K562 (cell line): ENCODE measurements at regions not wholly inside any gene's neighbourhood (a gene's known extent, or its start where the extent isn't known, plus 50 kb on each side); places are given as distances from the start of the nearest gene placed in this dataset.

ENCODE experiments used
- ATAC-seq: fragments of 200-7000 bp; cut with Tn5 transposase; 3 replicates; pipeline ENCODE4 v1.9.1; 2020; ENCODE audit warnings: moderate library complexity
- BruUV-seq: library from RNA; stranded (reverse); fragments of 400-500 nt; replicated peaks from 2 replicates; lab custom pipeline; 2021; lab: Mats Ljungman, UMichigan
- CTCF ChIA-PET: fragments of 300-600 bp; formaldehyde crosslinking; extraction: SDS; loops from one replicate; lab custom pipeline; 2021; ENCODE audit warnings: low intra/inter-chr PET ratio; lab: Yijun Ruan, JAX
- POLR2A ChIA-PET: fragments of 300-600, 350-650 bp; sonication (Branson Sonifier 250); formaldehyde crosslinking; extraction: SDS; loops from one replicate; lab custom pipeline; 2021; ENCODE audit warnings: antibody characterized with exemption, inconsistent platforms; lab: Yijun Ruan, JAX
- DNase-seq, 4 experiments: peaks; one replicate each; pipeline versions ENCODE4 v3.0.0 to v3.0.0-alpha.2; 2011 to 2018; ENCODE audit warnings: low spot score in 3 of 4, mixed read lengths in 3 of 4; ENCODE audit errors: extremely low read depth in 1 of 4
- FAIRE-seq: peaks from 2 replicates; lab custom pipeline; 2011; peaks lifted over from hg19 to GRCh38; lab: Jason Lieb, UNC
- H2AFZ ChIP-seq: 2 replicates; pipeline ENCODE4 v1.6.0; 2011; ENCODE audit warnings: low read depth, low read length, control low read depth, inconsistent platforms
- H3K27ac ChIP-seq: fragments of 200-600 bp; 3 replicates; pipeline ENCODE4 v1.8.0; 2011; ENCODE audit warnings: low read depth, mild to moderate bottlenecking, control low read depth, inconsistent platforms, low read length, moderate library complexity, mixed read lengths; ENCODE audit errors: extremely low read depth
- H3K27me3 ChIP-seq, 2 experiments: fragments of 300-600 bp in 1 of 2; 2 replicates in 1 of 2; 3 replicates in 1 of 2; pipeline versions ENCODE4 v1.6.0 to v1.8.0; 2011; ENCODE audit warnings: inconsistent platforms in 2 of 2, low read length in 2 of 2, mild to moderate bottlenecking in 1 of 2, mixed read lengths in 1 of 2, moderate library complexity in 1 of 2; ENCODE audit not compliant: control insufficient read depth in 2 of 2, insufficient read depth in 2 of 2
- H3K36me3 ChIP-seq: fragments of 300-600 bp; 3 replicates; pipeline ENCODE4 v1.8.0; 2011; ENCODE audit warnings: mild to moderate bottlenecking, low read length, inconsistent platforms; ENCODE audit not compliant: control insufficient read depth, insufficient read depth
- H3K4me1 ChIP-seq, 2 experiments: fragments of 200-600 bp in 1 of 2; replicated peaks in 1 of 2; 2 replicates in 1 of 2; 3 replicates in 1 of 2; pipeline versions ENCODE4 v1.5.1 to v1.8.0; 2011; ENCODE audit warnings: inconsistent platforms in 2 of 2, low read length in 2 of 2, mild to moderate bottlenecking in 1 of 2, mixed read lengths in 1 of 2, moderate library complexity in 1 of 2; ENCODE audit not compliant: control insufficient read depth in 2 of 2, insufficient read depth in 2 of 2
- H3K4me2 ChIP-seq: 2 replicates; pipeline ENCODE4 v1.6.1; 2011; ENCODE audit warnings: low read length, control low read depth, inconsistent platforms, mixed read lengths; ENCODE audit not compliant: insufficient read depth
- H3K4me3 ChIP-seq: fragments of 200-600 bp; sonication (generic), shearing (Covaris generic); 2 replicates; pipeline ENCODE4 v1.5.1; 2016; ENCODE audit warnings: control low read depth, inconsistent platforms
- H3K79me2 ChIP-seq: fragments of 200-600 bp; 3 replicates; pipeline ENCODE4 v1.8.0; 2011; ENCODE audit warnings: low read length, inconsistent platforms; ENCODE audit not compliant: control insufficient read depth, insufficient read depth
- H3K9ac ChIP-seq, 2 experiments: 2 replicates each; pipeline versions ENCODE4 v1.6.0 to v1.6.1; 2011; ENCODE audit warnings: low read depth in 2 of 2, low read length in 2 of 2, control low read depth in 1 of 2, inconsistent platforms in 1 of 2, mild to moderate bottlenecking in 1 of 2, mixed read lengths in 1 of 2; ENCODE audit not compliant: insufficient read depth in 1 of 2
- H3K9me1 ChIP-seq: one replicate; pipeline ENCODE4 v1.6.0; 2011; ENCODE audit warnings: inconsistent platforms, mild to moderate bottlenecking, low read length, moderate library complexity; ENCODE audit not compliant: control insufficient read depth, insufficient read depth
- H3K9me3 ChIP-seq: replicated peaks from 2 replicates; pipeline ENCODE4 v1.5.1; 2011; ENCODE audit warnings: low read depth, low read length, inconsistent platforms; ENCODE audit not compliant: control insufficient read depth, insufficient read depth
- H4K20me1 ChIP-seq: replicated peaks from 2 replicates; pipeline ENCODE4 v1.6.1; 2011; ENCODE audit warnings: low read length, inconsistent platforms, mixed read lengths; ENCODE audit not compliant: control insufficient read depth, insufficient read depth
- CSDE1 ChIP-seq, 2 experiments: fragments of 450-650 bp; IDR thresholded peaks; 2 replicates each; pipeline ENCODE4 v1.6.1; 2016; ENCODE audit warnings: mild to moderate bottlenecking in 1 of 2
- HNRNPL ChIP-seq: fragments of 200-400 bp; formaldehyde crosslinking; IDR thresholded peaks from 2 replicates; pipeline ENCODE4 v1.6.1; 2017; ENCODE audit warnings: low read depth, mild to moderate bottlenecking, low read length
- NFIC ChIP-seq: fragments of 450-650 bp; IDR thresholded peaks from 2 replicates; pipeline ENCODE4 v1.6.1; 2017; ENCODE audit warnings: mild to moderate bottlenecking, inconsistent platforms
- PHB ChIP-seq: fragments of 250-450 bp; sonication (Bioruptor Pico); IDR thresholded peaks from 2 replicates; pipeline ENCODE4 v1.5.0; 2021
- PHB2 ChIP-seq: fragments of 450-650 bp; IDR thresholded peaks from 2 replicates; pipeline ENCODE4 v1.6.1; 2017; ENCODE audit warnings: low read depth
- POLR2H ChIP-seq: IDR thresholded peaks from 2 replicates; pipeline ENCODE4 v1.6.1; 2016; ENCODE audit warnings: missing genetic modification characterization, low read depth, mild to moderate bottlenecking, control low read depth, missing compliant biosample characterization, moderate library complexity
- RCOR1 ChIP-seq, 2 experiments: IDR thresholded peaks; 2 replicates each; pipeline ENCODE4 v1.6.1; 2012; ENCODE audit warnings: low read depth in 2 of 2, low read length in 2 of 2, borderline replicate concordance in 1 of 2, improper control_type of control experiment in 1 of 2
- RFX7 ChIP-seq: fragments of 250-450 bp; sonication (Bioruptor Pico); IDR thresholded peaks from 2 replicates; pipeline ENCODE4 v1.5.1; 2021; ENCODE audit warnings: mild to moderate bottlenecking
- SREBF2 ChIP-seq: sonication (generic); formaldehyde crosslinking; IDR thresholded peaks from 2 replicates; pipeline ENCODE4 v1.4.0; 2020; ENCODE audit warnings: mild to moderate bottlenecking, missing genetic modification reagents
- STAT5B ChIP-seq: fragments of 250-450 bp; sonication (Bioruptor Pico); IDR thresholded peaks from 2 replicates; pipeline ENCODE4 v1.8.0; 2021; ENCODE audit warnings: mild to moderate bottlenecking, inconsistent platforms
- TAF7 ChIP-seq: fragments of 450-650 bp; IDR thresholded peaks from 2 replicates; pipeline ENCODE4 v1.6.1; 2016; ENCODE audit warnings: missing genetic modification characterization, missing compliant biosample characterization
- ZC3H8 ChIP-seq: fragments of 450-650 bp; IDR thresholded peaks from 2 replicates; pipeline ENCODE4 v1.6.1; 2017
- ZNF212 ChIP-seq: fragments of 450-650 bp; formaldehyde crosslinking; IDR thresholded peaks from 2 replicates; pipeline ENCODE4 v1.4.0; 2020; ENCODE audit warnings: mild to moderate bottlenecking
- ZNF282 ChIP-seq: sonication (generic); formaldehyde crosslinking; IDR thresholded peaks from 2 replicates; pipeline ENCODE4 v1.8.1; 2023; ENCODE audit warnings: missing genetic modification reagents
- ZNF324 ChIP-seq: fragments of 250-450 bp; sonication (Bioruptor Pico); IDR thresholded peaks from 2 replicates; pipeline ENCODE4 v1.4.0; 2020; ENCODE audit warnings: mild to moderate bottlenecking
- ZSCAN32 ChIP-seq: fragments of 450-650 bp; formaldehyde crosslinking; IDR thresholded peaks from 2 replicates; pipeline ENCODE4 v1.4.0; 2020; ENCODE audit warnings: mild to moderate bottlenecking, moderate library complexity
- WGBS: fragments of 100-300 bp; shearing (Covaris generic); methylation state at CpG from one replicate; pipeline ENCODE4 v1.1.6; 2016; ENCODE audit warnings: low coverage, mixed read lengths; ENCODE audit not compliant: insufficient coverage; ENCODE audit errors: missing lambda C conversion rate; 5-methylcytosine and 5-hydroxymethylcytosine counted together
- in situ Hi-C: fragments of 300-500 bp; cut with MboI; formaldehyde crosslinking; loops from 4 replicates; pipeline ENCODE4 v1.15.0; 2018; ENCODE audit warnings: inconsistent platforms, mixed read lengths
- intact Hi-C: fragments of 100-400 bp; cut with micrococcal nuclease; formaldehyde crosslinking; loops from 2 replicates; pipeline ENCODE4 v1.14.2; 2022
- TF ChIP-seq, protein P1 (sequence below): fragments of 450-650 bp; IDR thresholded peaks from 2 replicates; pipeline ENCODE4 v1.6.1; 2018; ENCODE audit not compliant: partially characterized antibody
- TF ChIP-seq, protein P2 (sequence below): sonication (generic); formaldehyde crosslinking; IDR thresholded peaks from 2 replicates; pipeline ENCODE4 v1.8.0; 2022; ENCODE audit warnings: mild to moderate bottlenecking, missing genetic modification reagents
- TF ChIP-seq, protein P3 (sequence below): fragments of 250-450 bp; sonication (Bioruptor Pico); IDR thresholded peaks from 2 replicates; pipeline ENCODE4 v1.5.0; 2020; ENCODE audit warnings: mild to moderate bottlenecking, borderline replicate concordance

DNA sequence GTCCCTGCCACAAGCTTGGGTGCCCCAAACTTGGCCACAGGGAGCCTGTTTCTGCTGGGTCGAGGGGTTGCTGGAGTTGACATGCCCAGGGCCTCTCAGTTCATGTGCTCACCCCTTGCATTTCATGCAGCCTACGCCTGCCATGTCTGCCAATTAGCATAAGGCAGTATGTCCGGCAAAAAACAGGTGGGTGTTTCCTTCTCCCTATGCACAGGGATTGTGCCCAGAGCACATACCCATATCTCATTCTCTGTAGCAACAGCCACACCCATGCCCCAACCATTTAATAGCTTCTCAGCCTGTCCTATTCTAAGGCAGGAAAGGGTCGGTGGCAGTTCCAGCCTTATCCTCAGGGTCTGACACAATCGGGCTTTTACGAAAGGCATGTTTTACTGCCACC, 340.4 kb upstream of the ASIC2 start (continued):
- TF ChIP-seq ZNF282 (CRISPR knock-in tag) (no peak), RFX7 (CRISPR knock-in tag) (no peak)
- TF ChIP-seq, all 486 proteins: peak for 0

DNA sequence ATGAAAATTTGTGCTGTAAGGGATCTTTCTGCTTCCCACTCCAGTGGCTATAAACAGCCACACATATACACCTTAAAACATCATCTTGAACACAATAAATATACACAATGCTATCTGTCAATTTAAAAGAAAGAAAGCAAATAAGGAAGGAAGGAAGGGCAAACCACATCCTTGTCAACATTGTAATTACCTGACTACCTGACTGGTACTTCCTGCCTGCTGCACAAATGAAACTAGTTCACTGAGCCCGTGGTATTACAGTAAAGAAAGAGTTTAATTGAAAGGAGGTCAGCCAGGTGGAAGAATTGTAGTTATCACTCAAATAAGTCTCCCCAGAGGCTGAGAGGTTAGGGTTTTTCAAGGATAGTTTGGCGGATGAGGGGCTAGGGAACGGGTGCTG, 344.4 kb upstream of the ASIC2 start:
- Histone ChIP-seq H3K79me2 (no peaks in the 10 kb centered on the region), H3K27me3 (no peaks in the 10 kb centered on the region), H4K20me1 (no peaks in the 10 kb centered on the region), H3K36me3 (no peaks in the 10 kb centered on the region), H3K9me1 (no peaks in the 10 kb centered on the region), H2AFZ (no peak overlapping the region), H3K4me1 (no peaks in the 10 kb centered on the region), H3K4me3 (no peak overlapping the region), H3K9me3 (no peaks in the 10 kb centered on the region), H3K9ac (no peak overlapping the region), H3K4me2 (no peak overlapping the region), H3K27ac (no peak overlapping the region)
- ChIA-PET POLR2A (interaction anchor here (1.1 kb wide), 1 partner anchor 15 kb away, joined by 3 read pairs; no protein-coding TSS in a partner anchor), CTCF (no interaction called here)
- intact Hi-C loops (no loop called here), in situ Hi-C loops (no loop called here)
- WGBS: 2% methylated on average over 3 of the region's 3 CpGs
- FAIRE-seq (no peak), DNase-seq (no peak), ATAC-seq (no peak)
- BruUV-seq: no TSS peak
- TF ChIP-seq ZSCAN32 (CRISPR knock-in tag) (no peak), RCOR1 (IDR thresholded peaks at IDR 0.05; ENCODE audit: borderline replicate concordance in 1 of 2, low read depth in 2 of 2, low read length in 2 of 2) (no peak), ZNF212 (CRISPR knock-in tag) (no peak), ZC3H8 (no peak), NFIC (no peak), HNRNPL (no peak), TAF7 (tag) (no peak), PHB2 (no peak), POLR2H (no peak), ZNF324 (CRISPR knock-in tag) (no peak), STAT5B (no peak), CSDE1 (IDR thresholded peaks at IDR 0.05) (no peak), PHB (no peak), SREBF2 (CRISPR knock-in tag) (no peak)
- TF ChIP-seq, protein P1, sequence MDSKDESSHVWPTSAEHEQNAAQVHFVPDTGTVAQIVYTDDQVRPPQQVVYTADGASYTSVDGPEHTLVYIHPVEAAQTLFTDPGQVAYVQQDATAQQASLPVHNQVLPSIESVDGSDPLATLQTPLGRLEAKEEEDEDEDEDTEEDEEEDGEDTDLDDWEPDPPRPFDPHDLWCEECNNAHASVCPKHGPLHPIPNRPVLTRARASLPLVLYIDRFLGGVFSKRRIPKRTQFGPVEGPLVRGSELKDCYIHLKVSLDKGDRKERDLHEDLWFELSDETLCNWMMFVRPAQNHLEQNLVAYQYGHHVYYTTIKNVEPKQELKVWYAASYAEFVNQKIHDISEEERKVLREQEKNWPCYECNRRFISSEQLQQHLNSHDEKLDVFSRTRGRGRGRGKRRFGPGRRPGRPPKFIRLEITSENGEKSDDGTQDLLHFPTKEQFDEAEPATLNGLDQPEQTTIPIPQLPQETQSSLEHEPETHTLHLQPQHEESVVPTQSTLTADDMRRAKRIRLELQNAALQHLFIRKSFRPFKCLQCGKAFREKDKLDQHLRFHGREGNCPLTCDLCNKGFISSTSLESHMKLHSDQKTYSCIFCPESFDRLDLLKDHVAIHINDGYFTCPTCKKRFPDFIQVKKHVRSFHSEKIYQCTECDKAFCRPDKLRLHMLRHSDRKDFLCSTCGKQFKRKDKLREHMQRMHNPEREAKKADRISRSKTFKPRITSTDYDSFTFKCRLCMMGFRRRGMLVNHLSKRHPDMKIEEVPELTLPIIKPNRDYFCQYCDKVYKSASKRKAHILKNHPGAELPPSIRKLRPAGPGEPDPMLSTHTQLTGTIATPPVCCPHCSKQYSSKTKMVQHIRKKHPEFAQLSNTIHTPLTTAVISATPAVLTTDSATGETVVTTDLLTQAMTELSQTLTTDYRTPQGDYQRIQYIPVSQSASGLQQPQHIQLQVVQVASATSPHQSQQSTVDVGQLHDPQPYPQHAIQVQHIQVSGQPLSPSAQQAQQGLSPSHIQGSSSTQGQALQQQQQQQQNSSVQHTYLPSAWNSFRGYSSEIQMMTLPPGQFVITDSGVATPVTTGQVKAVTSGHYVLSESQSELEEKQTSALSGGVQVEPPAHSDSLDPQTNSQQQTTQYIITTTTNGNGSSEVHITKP: no peak
- TF ChIP-seq, protein P2, sequence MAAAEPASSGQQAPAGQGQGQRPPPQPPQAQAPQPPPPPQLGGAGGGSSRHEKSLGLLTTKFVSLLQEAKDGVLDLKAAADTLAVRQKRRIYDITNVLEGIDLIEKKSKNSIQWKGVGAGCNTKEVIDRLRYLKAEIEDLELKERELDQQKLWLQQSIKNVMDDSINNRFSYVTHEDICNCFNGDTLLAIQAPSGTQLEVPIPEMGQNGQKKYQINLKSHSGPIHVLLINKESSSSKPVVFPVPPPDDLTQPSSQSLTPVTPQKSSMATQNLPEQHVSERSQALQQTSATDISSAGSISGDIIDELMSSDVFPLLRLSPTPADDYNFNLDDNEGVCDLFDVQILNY (CRISPR knock-in tag): no peak
- TF ChIP-seq, protein P3, sequence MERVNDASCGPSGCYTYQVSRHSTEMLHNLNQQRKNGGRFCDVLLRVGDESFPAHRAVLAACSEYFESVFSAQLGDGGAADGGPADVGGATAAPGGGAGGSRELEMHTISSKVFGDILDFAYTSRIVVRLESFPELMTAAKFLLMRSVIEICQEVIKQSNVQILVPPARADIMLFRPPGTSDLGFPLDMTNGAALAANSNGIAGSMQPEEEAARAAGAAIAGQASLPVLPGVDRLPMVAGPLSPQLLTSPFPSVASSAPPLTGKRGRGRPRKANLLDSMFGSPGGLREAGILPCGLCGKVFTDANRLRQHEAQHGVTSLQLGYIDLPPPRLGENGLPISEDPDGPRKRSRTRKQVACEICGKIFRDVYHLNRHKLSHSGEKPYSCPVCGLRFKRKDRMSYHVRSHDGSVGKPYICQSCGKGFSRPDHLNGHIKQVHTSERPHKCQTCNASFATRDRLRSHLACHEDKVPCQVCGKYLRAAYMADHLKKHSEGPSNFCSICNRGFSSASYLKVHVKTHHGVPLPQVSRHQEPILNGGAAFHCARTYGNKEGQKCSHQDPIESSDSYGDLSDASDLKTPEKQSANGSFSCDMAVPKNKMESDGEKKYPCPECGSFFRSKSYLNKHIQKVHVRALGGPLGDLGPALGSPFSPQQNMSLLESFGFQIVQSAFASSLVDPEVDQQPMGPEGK (CRISPR knock-in tag): no peak
